T-helper 1 cell treated with Interleukin-12 subunit alpha and Interleukin-12 subunit beta and Interleukin-4 antibody, amounts not matched to agents 30 ng/mL and 1 ng/mL, for 36 hours (primary cell): ENCODE measurements at regions not wholly inside any gene's neighbourhood (a gene's known extent, or its start where the extent isn't known, plus 50 kb on each side); places are given as distances from the start of the nearest gene placed in this dataset.
"Not testable (repeated sequence)": the region's sequence is repeated elsewhere in the genome, so short reads cannot be mapped to it uniquely, and the experiment has no call there.

Source experiments
- intact Hi-C: fragments of 100-400 bp; cut with micrococcal nuclease; formaldehyde crosslinking; loops from one replicate; pipeline ENCODE4 v1.15.1; 2024

GRCh38 chr15:54843006-54843405, 353.7 kb downstream of the RSL24D1 start:
- intact Hi-C loops, result no loop called here

GRCh38 chr15:54841701-54842305, 354.9 kb downstream of the RSL24D1 start:
- intact Hi-C loops, result no loop called here

- intact Hi-C loops, result no loop called here
Observed at GRCh38 chr15:54840621-54841398, 355.9 kb downstream of the RSL24D1 start.

- intact Hi-C loops, result no loop called here
Observed at GRCh38 chr15:54839379-54839778, 357.4 kb downstream of the RSL24D1 start.

- intact Hi-C loops, result no loop called here
Observed at GRCh38 chr15:54836052-54836795, 360.5 kb downstream of the RSL24D1 start.

- intact Hi-C loops, result no loop called here
Observed at GRCh38 chr15:54829821-54830220, 366.9 kb downstream of the RSL24D1 start.

- intact Hi-C loops, result no loop called here
Observed at GRCh38 chr15:54820811-54821210, 375.9 kb downstream of the RSL24D1 start.

GRCh38 chr15:54820098-54820497, 376.6 kb downstream of the RSL24D1 start:
- intact Hi-C loops, result no loop called here

- intact Hi-C loops, result no loop called here
Observed at GRCh38 chr15:54816401-54816800, 380.3 kb downstream of the RSL24D1 start.

- intact Hi-C loops, result no loop called here
Observed at GRCh38 chr15:54815556-54815955, 381.2 kb downstream of the RSL24D1 start.

- intact Hi-C loops, result no loop called here
Observed at GRCh38 chr15:54812383-54812782, 384.4 kb downstream of the RSL24D1 start.

GRCh38 chr15:54810496-54810895, 386.2 kb downstream of the RSL24D1 start:
- intact Hi-C loops, result no loop called here

GRCh38 chr15:54810031-54810430, 386.7 kb downstream of the RSL24D1 start:
- intact Hi-C loops, result no loop called here

- intact Hi-C loops, result no loop called here
Observed at GRCh38 chr15:54808321-54808720, 388.4 kb downstream of the RSL24D1 start.

GRCh38 chr15:54803987-54804386, 392.8 kb downstream of the RSL24D1 start:
- intact Hi-C loops, result no loop called here

GRCh38 chr15:54803134-54803808, 393.5 kb downstream of the RSL24D1 start:
- intact Hi-C loops, result no loop called here

GRCh38 chr15:54792526-54792925, 404.2 kb downstream of the RSL24D1 start:
- intact Hi-C loops, result no loop called here

- intact Hi-C loops, result no loop called here
Observed at GRCh38 chr15:54790693-54791092, 406.0 kb downstream of the RSL24D1 start.

- intact Hi-C loops, result no loop called here
Observed at GRCh38 chr15:54789376-54789775, 407.4 kb downstream of the RSL24D1 start.

GRCh38 chr15:54781220-54781619, 415.5 kb downstream of the RSL24D1 start:
- intact Hi-C loops, result not testable (repeated sequence)

- intact Hi-C loops, result no loop called here
Observed at GRCh38 chr15:54779271-54779670, 417.5 kb downstream of the RSL24D1 start.

- intact Hi-C loops, result no loop called here
Observed at GRCh38 chr15:54776410-54776809, 420.3 kb downstream of the RSL24D1 start.
